ENCODE measurements at regions not wholly inside any gene's neighbourhood (a gene's known extent, or its start where the extent isn't known, plus 50 kb on each side); places are given as distances from the start of the nearest gene placed in this dataset.

GRCh38 chr1:72498371-72498770, 216.0 kb upstream of the NEGR1 start:
- TF ChIP-seq, protein P1, sequence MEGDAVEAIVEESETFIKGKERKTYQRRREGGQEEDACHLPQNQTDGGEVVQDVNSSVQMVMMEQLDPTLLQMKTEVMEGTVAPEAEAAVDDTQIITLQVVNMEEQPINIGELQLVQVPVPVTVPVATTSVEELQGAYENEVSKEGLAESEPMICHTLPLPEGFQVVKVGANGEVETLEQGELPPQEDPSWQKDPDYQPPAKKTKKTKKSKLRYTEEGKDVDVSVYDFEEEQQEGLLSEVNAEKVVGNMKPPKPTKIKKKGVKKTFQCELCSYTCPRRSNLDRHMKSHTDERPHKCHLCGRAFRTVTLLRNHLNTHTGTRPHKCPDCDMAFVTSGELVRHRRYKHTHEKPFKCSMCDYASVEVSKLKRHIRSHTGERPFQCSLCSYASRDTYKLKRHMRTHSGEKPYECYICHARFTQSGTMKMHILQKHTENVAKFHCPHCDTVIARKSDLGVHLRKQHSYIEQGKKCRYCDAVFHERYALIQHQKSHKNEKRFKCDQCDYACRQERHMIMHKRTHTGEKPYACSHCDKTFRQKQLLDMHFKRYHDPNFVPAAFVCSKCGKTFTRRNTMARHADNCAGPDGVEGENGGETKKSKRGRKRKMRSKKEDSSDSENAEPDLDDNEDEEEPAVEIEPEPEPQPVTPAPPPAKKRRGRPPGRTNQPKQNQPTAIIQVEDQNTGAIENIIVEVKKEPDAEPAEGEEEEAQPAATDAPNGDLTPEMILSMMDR (IDR thresholded peaks at IDR 0.05; ENCODE audit: extremely low read depth in 1 of 2, insufficient read depth in 1 of 2, low read depth in 1 of 2, low read length in 2 of 2): no peak
- TF ChIP-seq EZH2 (IDR thresholded peaks at IDR 0.05; ENCODE audit: borderline replicate concordance, low read depth, low read length, severe bottlenecking) (no peak), MYC (IDR thresholded peaks at IDR 0.05; ENCODE audit: low read depth, low read length) (no peak), POLR2A (IDR thresholded peaks at IDR 0.05; ENCODE audit: low read depth, low read length) (no peak)

All from endothelial cell of umbilical vein (primary cell).